ENCODE measurements at regions not wholly inside any gene's neighbourhood (a gene's known extent, or its start where the extent isn't known, plus 50 kb on each side); places are given as distances from the start of the nearest gene placed in this dataset.

GRCh38 chr3:61333192-61333961 is 82.1 kb upstream of the FHIT start:
- Mint-ChIP-seq H3K4me1 (ENCODE audit: insufficient read depth, unreplicated experiment) (no peaks in the 10 kb centered on the region), H3K36me3 (ENCODE audit: insufficient read depth, unreplicated experiment) (no peaks in the 10 kb centered on the region), H3K27me3 (ENCODE audit: insufficient read depth, unreplicated experiment) (peaks cover 61% of the 10 kb centered on the region), H3K27ac (ENCODE audit: low read depth, unreplicated experiment) (no peak overlapping the region), H3K4me3 (ENCODE audit: unreplicated experiment) (no peak overlapping the region), H3K9me3 (ENCODE audit: unreplicated experiment) (no peaks in the 10 kb centered on the region)
- BruUV-seq (replicated peaks) = no TSS peak
- intact Hi-C loops (cut with micrococcal nuclease) = no loop called here
- ChIA-PET CTCF (no interaction called here), POLR2A (no interaction called here)
- TF ChIP-seq CTCF (IDR thresholded peaks at IDR 0.05; ENCODE audit: unreplicated experiment) = no peak
- no peak for DNase-seq (ENCODE audit: unreplicated experiment)

GRCh38 chr3:61334783-61335182 is 83.5 kb upstream of the FHIT start:
- no TSS peak for BruUV-seq (replicated peaks)
- H3K36me3 Mint-ChIP-seq (ENCODE audit: insufficient read depth, unreplicated experiment) = no peaks in the 10 kb centered on the region
- TF ChIP-seq CTCF (IDR thresholded peaks at IDR 0.05; ENCODE audit: unreplicated experiment) = no peak
- no peak overlapping the region for H3K4me3 Mint-ChIP-seq (ENCODE audit: unreplicated experiment)
- DNase-seq (ENCODE audit: unreplicated experiment) = no peak
- CTCF ChIA-PET = no interaction called here
- peaks cover 48% of the 10 kb centered on the region for H3K27me3 Mint-ChIP-seq (ENCODE audit: insufficient read depth, unreplicated experiment)
- POLR2A ChIA-PET = no interaction called here
- intact Hi-C loops (cut with micrococcal nuclease) = no loop called here
- H3K27ac Mint-ChIP-seq (ENCODE audit: low read depth, unreplicated experiment) = no peak overlapping the region
- no peaks in the 10 kb centered on the region for H3K4me1 Mint-ChIP-seq (ENCODE audit: insufficient read depth, unreplicated experiment)
- H3K9me3 Mint-ChIP-seq (ENCODE audit: unreplicated experiment) = no peaks in the 10 kb centered on the region

- TF ChIP-seq CTCF (IDR thresholded peaks at IDR 0.05; ENCODE audit: unreplicated experiment) = no peak
- Mint-ChIP-seq H3K9me3 (ENCODE audit: unreplicated experiment) (no peaks in the 10 kb centered on the region), H3K4me1 (ENCODE audit: insufficient read depth, unreplicated experiment) (no peaks in the 10 kb centered on the region), H3K36me3 (ENCODE audit: insufficient read depth, unreplicated experiment) (no peaks in the 10 kb centered on the region), H3K27ac (ENCODE audit: low read depth, unreplicated experiment) (no peak overlapping the region), H3K27me3 (ENCODE audit: insufficient read depth, unreplicated experiment) (no peaks in the 10 kb centered on the region), H3K4me3 (ENCODE audit: unreplicated experiment) (no peak overlapping the region)
- intact Hi-C loops (cut with micrococcal nuclease) = no loop called here
- no peak for DNase-seq (ENCODE audit: unreplicated experiment)
- BruUV-seq (replicated peaks) = no TSS peak
- ChIA-PET POLR2A (no interaction called here), CTCF (no interaction called here)
Measured at GRCh38 chr3:61340931-61341461, 89.7 kb upstream of the FHIT start.

GRCh38 chr3:61343543-61343942 is 92.3 kb upstream of the FHIT start:
- ChIA-PET CTCF (no interaction called here), POLR2A (no interaction called here)
- intact Hi-C loops (cut with micrococcal nuclease) = no loop called here
- Mint-ChIP-seq H3K4me3 (ENCODE audit: unreplicated experiment) (no peak overlapping the region), H3K4me1 (ENCODE audit: insufficient read depth, unreplicated experiment) (no peaks in the 10 kb centered on the region), H3K27me3 (ENCODE audit: insufficient read depth, unreplicated experiment) (no peaks in the 10 kb centered on the region), H3K9me3 (ENCODE audit: unreplicated experiment) (no peaks in the 10 kb centered on the region), H3K27ac (ENCODE audit: low read depth, unreplicated experiment) (no peak overlapping the region), H3K36me3 (ENCODE audit: insufficient read depth, unreplicated experiment) (no peaks in the 10 kb centered on the region)
- TF ChIP-seq CTCF (IDR thresholded peaks at IDR 0.05; ENCODE audit: unreplicated experiment) = no peak
- DNase-seq (ENCODE audit: unreplicated experiment) = no peak
- BruUV-seq (replicated peaks) = no TSS peak

Data from MCF 10A (cell line).